HCT116 (cell line): ENCODE measurements at regions not wholly inside any gene's neighbourhood (a gene's known extent, or its start where the extent isn't known, plus 50 kb on each side); places are given as distances from the start of the nearest gene placed in this dataset.

Experiments used
- ATAC-seq: fragments of 200-7000 bp; cut with Tn5 transposase; 2 replicates; pipeline ENCODE4 v1.9.1; 2020; ENCODE audit warnings: mild to moderate bottlenecking, moderate library complexity
- BruUV-seq: library from RNA; stranded (reverse); fragments of 400-500 nt; replicated peaks from 2 replicates; lab custom pipeline; 2021; lab: Mats Ljungman, UMichigan
- CTCF ChIA-PET: fragments of 300-600 bp; sonication (Branson Sonifier 250); formaldehyde crosslinking; loops from one replicate; lab custom pipeline; 2021; ENCODE audit warnings: antibody characterized with exemption; lab: Charles Lee
- POLR2A ChIA-PET: fragments of 300-600, 350-600 bp; sonication (Branson Sonifier 250); formaldehyde crosslinking; loops from one replicate; lab custom pipeline; 2021; ENCODE audit warnings: antibody characterized with exemption; lab: Charles Lee
- RAD21 ChIA-PET, 2 experiments: fragments of 300-600 bp; sonication (Branson Sonifier 250); formaldehyde crosslinking; loops; one replicate each; lab custom pipeline; 2023; ENCODE audit warnings: low total read pairs in 2 of 2; ENCODE audit not compliant: uncharacterized antibody in 2 of 2, unreplicated experiment in 2 of 2, low non-redundant PET in 1 of 2; lab: Charles Lee
- DNase-seq: peaks from one replicate; pipeline ENCODE4 v3.0.0-alpha.2; 2010; ENCODE audit warnings: low read depth, low spot score
- H2AFZ ChIP-seq: fragments of 200-600 bp; shearing (Covaris generic), sonication (generic); 2 replicates; pipeline ENCODE4 v1.6.1; 2017; ENCODE audit warnings: low read depth, mixed run types, mixed read lengths, antibody characterized with exemption, low read length; ENCODE audit not compliant: poor library complexity, severe bottlenecking
- H3K27ac ChIP-seq: 2 replicates; pipeline ENCODE4 v1.5.1; 2012; ENCODE audit warnings: low read depth, low read length
- H3K27me3 ChIP-seq: fragments of 200-600 bp; sonication (generic); 2 replicates; pipeline ENCODE4 v1.6.1; 2016; ENCODE audit warnings: mixed run types, low read length, mixed read lengths; ENCODE audit not compliant: insufficient read depth
- H3K36me3 ChIP-seq, 2 experiments: fragments of 200-500 bp in 1 of 2; fragments of 200-600 bp in 1 of 2; sonication (Bioruptor generic) in 1 of 2; sonication (generic) in 1 of 2; 2 replicates each; pipeline versions ENCODE4 v1.5.1 to v1.6.1; 2014 to 2016; ENCODE audit warnings: low read length in 2 of 2, inconsistent platforms in 1 of 2, mixed read lengths in 1 of 2, mixed run types in 1 of 2; ENCODE audit not compliant: insufficient read depth in 2 of 2, control insufficient read depth in 1 of 2
- H3K4me1 ChIP-seq, 2 experiments: fragments of 200-600 bp in 1 of 2; sonication (generic) in 1 of 2; 2 replicates each; pipeline versions ENCODE4 v1.5.1 to v1.6.1; 2012 to 2017; ENCODE audit warnings: low read length in 2 of 2, inconsistent platforms in 1 of 2, mild to moderate bottlenecking in 1 of 2, mixed read lengths in 1 of 2, mixed run types in 1 of 2, moderate library complexity in 1 of 2; ENCODE audit not compliant: insufficient read depth in 2 of 2, control insufficient read depth in 1 of 2
- H3K4me2 ChIP-seq: fragments of 200-600 bp; sonication (generic); 2 replicates; pipeline ENCODE4 v1.6.1; 2017; ENCODE audit warnings: mixed run types, low read length, mixed read lengths
- H3K4me3 ChIP-seq, 2 experiments: fragments of 200-600 bp in 1 of 2; sonication (generic) in 1 of 2; replicated peaks in 1 of 2; 2 replicates each; pipeline ENCODE4 v1.5.1; 2011 to 2016; ENCODE audit warnings: low read length in 2 of 2, control low read depth in 1 of 2, low read depth in 1 of 2, mild to moderate bottlenecking in 1 of 2, mixed read lengths in 1 of 2, mixed run types in 1 of 2
- H3K79me2 ChIP-seq: fragments of 200-600 bp; sonication (generic); 2 replicates; pipeline ENCODE4 v1.6.1; 2017; ENCODE audit warnings: mild to moderate bottlenecking, mixed run types, low read length, moderate library complexity, mixed read lengths; ENCODE audit not compliant: insufficient read depth
- H3K9ac ChIP-seq: fragments of 200-600 bp; sonication (generic); 2 replicates; pipeline ENCODE4 v1.6.1; 2016; ENCODE audit warnings: low read length, mixed read lengths
- H3K9me2 ChIP-seq: fragments of 200-600 bp; sonication (generic), shearing (Covaris generic); 2 replicates; pipeline ENCODE4 v1.6.1; 2017; ENCODE audit warnings: mixed run types, mild to moderate bottlenecking, moderate library complexity; ENCODE audit not compliant: insufficient read depth
- H3K9me3 ChIP-seq, 2 experiments: fragments of 200-500 bp in 1 of 2; fragments of 200-600 bp in 1 of 2; sonication (Bioruptor generic) in 1 of 2; sonication (generic) in 1 of 2; 2 replicates each; pipeline ENCODE4 v1.6.1; 2014 to 2017; ENCODE audit warnings: low read length in 2 of 2, mixed read lengths in 2 of 2, inconsistent platforms in 1 of 2, low read depth in 1 of 2, mild to moderate bottlenecking in 1 of 2, mixed run types in 1 of 2, moderate library complexity in 1 of 2; ENCODE audit not compliant: control insufficient read depth in 1 of 2, insufficient read depth in 1 of 2
- H4K20me1 ChIP-seq: fragments of 200-600 bp; sonication (generic), shearing (Covaris generic); 2 replicates; pipeline ENCODE4 v1.6.1; 2017; ENCODE audit warnings: mixed run types, mild to moderate bottlenecking, moderate library complexity; ENCODE audit not compliant: insufficient read depth
- ATF3 ChIP-seq: IDR thresholded peaks from 2 replicates; pipeline ENCODE4 v1.6.1; 2012
- CBX3 ChIP-seq: IDR thresholded peaks from 2 replicates; pipeline ENCODE4 v1.6.1; 2012; ENCODE audit warnings: low read depth
- CEBPB ChIP-seq: IDR thresholded peaks from 2 replicates; pipeline ENCODE4 v1.6.1; 2012; ENCODE audit warnings: low read depth
- CTCF ChIP-seq, 3 experiments: fragments of 200-600 bp in 1 of 3; sonication (generic) in 1 of 3; IDR thresholded peaks in 2 of 3; conservative IDR thresholded peaks in 1 of 3; 2 replicates each; pipeline ENCODE4 v1.5.1; 2012 to 2017; ENCODE audit warnings: low read depth in 2 of 3, low read length in 2 of 3, antibody characterized with exemption in 1 of 3, borderline replicate concordance in 1 of 3, control low read depth in 1 of 3, mild to moderate bottlenecking in 1 of 3, mixed read lengths in 1 of 3, mixed run types in 1 of 3, moderate library complexity in 1 of 3; ENCODE audit not compliant: insufficient read depth in 1 of 3
- ELF1 ChIP-seq: IDR thresholded peaks from 2 replicates; pipeline ENCODE4 v1.6.1; 2012; ENCODE audit warnings: low read depth, borderline replicate concordance
- EZH2 ChIP-seq: fragments of 200-600 bp; sonication (generic); IDR thresholded peaks from 2 replicates; pipeline ENCODE4 v1.6.1; 2017; ENCODE audit warnings: antibody characterized with exemption, mixed run types
- EZH2phosphoT487 ChIP-seq: fragments of 200-600 bp; IDR thresholded peaks from 2 replicates; pipeline ENCODE4 v1.6.1; 2018; ENCODE audit warnings: antibody characterized with exemption, borderline replicate concordance
- JUND ChIP-seq: IDR thresholded peaks from 2 replicates; pipeline ENCODE4 v1.6.1; 2012
- POLR2A ChIP-seq: IDR thresholded peaks from 2 replicates; pipeline ENCODE4 v1.7.0; 2011; ENCODE audit warnings: borderline replicate concordance; ENCODE audit not compliant: insufficient read depth, insufficient read length; ENCODE audit errors: extremely low read depth
- POLR2AphosphoS5 ChIP-seq: IDR thresholded peaks from 2 replicates; pipeline ENCODE4 v1.6.1; 2011; ENCODE audit warnings: mild to moderate bottlenecking, low read depth, low read length, moderate library complexity
- REST ChIP-seq: IDR thresholded peaks from 2 replicates; pipeline ENCODE4 v1.6.1; 2012; ENCODE audit warnings: low read depth
- SIN3A ChIP-seq: IDR thresholded peaks from 2 replicates; pipeline ENCODE4 v1.6.1; 2012; ENCODE audit warnings: low read depth
- SP1 ChIP-seq: IDR thresholded peaks from 2 replicates; pipeline ENCODE4 v1.6.1; 2012; ENCODE audit warnings: low read depth
- TCF7L2 ChIP-seq: IDR thresholded peaks from 2 replicates; pipeline ENCODE4 v1.7.0; 2011; ENCODE audit warnings: borderline replicate concordance, inconsistent platforms; ENCODE audit not compliant: insufficient read depth, insufficient read length; ENCODE audit errors: extremely low read depth
- YY1 ChIP-seq: IDR thresholded peaks from 2 replicates; pipeline ENCODE4 v1.6.1; 2011; ENCODE audit warnings: low read length, low read depth, moderate library complexity, mild to moderate bottlenecking; ENCODE audit not compliant: insufficient replicate concordance; ENCODE audit errors: extremely low read depth
- ZBTB33 ChIP-seq: IDR thresholded peaks from 2 replicates; pipeline ENCODE4 v1.6.1; 2011; ENCODE audit warnings: mild to moderate bottlenecking, low read length, moderate library complexity; ENCODE audit not compliant: insufficient replicate concordance; ENCODE audit errors: extremely low read depth
- ZNF274 ChIP-seq: fragments of 200-500 bp; sonication (Bioruptor generic); IDR thresholded peaks from 2 replicates; pipeline ENCODE4 v1.6.1; 2014; ENCODE audit warnings: mild to moderate bottlenecking, low read depth, low read length, inconsistent platforms
- intact Hi-C: fragments of 100-400 bp; cut with micrococcal nuclease; formaldehyde crosslinking; loops from 2 replicates; pipeline ENCODE4 v1.10.0; 2022

- intact Hi-C loops, result no loop called here
- CTCF ChIA-PET, result no interaction called here
These were observed 471.8 kb upstream of the RUNX1 start for GRCh38 chr21:35520856-35521255.

More at GRCh38 chr21:35520856-35521255, 471.8 kb upstream of the RUNX1 start:
- no peaks in the 10 kb centered on the region for H4K20me1 ChIP-seq
- no peaks in the 10 kb centered on the region for H3K9me3 ChIP-seq
- DNase-seq (no peak), ATAC-seq (no peak)
- H3K27ac ChIP-seq, result no peak overlapping the region
- no peak overlapping the region for H3K4me3 ChIP-seq
- ChIA-PET POLR2A (no interaction called here), RAD21 (no interaction called here)
- no peak overlapping the region for H2AFZ ChIP-seq
- no peak for TF ChIP-seq JUND
- TF ChIP-seq YY1, result no peak
- no peak for TF ChIP-seq ZNF274
- TF ChIP-seq POLR2A, result no peak
- TF ChIP-seq TCF7L2, result no peak
- TF ChIP-seq SP1, result no peak
- TF ChIP-seq SIN3A, result no peak
- no peak for TF ChIP-seq CTCF (IDR thresholded peaks at IDR 0.05 in 2 of 3, conservative IDR thresholded peaks at IDR 0.05 in 1 of 3; ENCODE audit: borderline replicate concordance in 1 of 3, insufficient read depth in 1 of 3, low read depth in 2 of 3, low read length in 2 of 3)
- TF ChIP-seq EZH2phosphoT487, result no peak
- TF ChIP-seq REST, result no peak
- TF ChIP-seq ZBTB33, result no peak
- TF ChIP-seq CEBPB, result no peak
- TF ChIP-seq EZH2, result no peak
- no peak for TF ChIP-seq ATF3
- no peak for TF ChIP-seq ELF1
- TF ChIP-seq CBX3, result no peak
- TF ChIP-seq POLR2AphosphoS5, result no peak
- H3K27me3 ChIP-seq, result no peaks in the 10 kb centered on the region
- peaks cover 0 to 9% of the 10 kb centered on the region in 2 experiments; a peak in 1 of 4 replicates for H3K4me1 ChIP-seq
- H3K9me2 ChIP-seq, result no peaks in the 10 kb centered on the region
- no peak overlapping the region for H3K4me2 ChIP-seq
- no peak overlapping the region for H3K9ac ChIP-seq
- H3K79me2 ChIP-seq, result no peaks in the 10 kb centered on the region
- no TSS peak for BruUV-seq
- no peaks in the 10 kb centered on the region for H3K36me3 ChIP-seq
